ENCODE measurements at regions not wholly inside any gene's neighbourhood (a gene's known extent, or its start where the extent isn't known, plus 50 kb on each side); places are given as distances from the start of the nearest gene placed in this dataset.

DNA sequence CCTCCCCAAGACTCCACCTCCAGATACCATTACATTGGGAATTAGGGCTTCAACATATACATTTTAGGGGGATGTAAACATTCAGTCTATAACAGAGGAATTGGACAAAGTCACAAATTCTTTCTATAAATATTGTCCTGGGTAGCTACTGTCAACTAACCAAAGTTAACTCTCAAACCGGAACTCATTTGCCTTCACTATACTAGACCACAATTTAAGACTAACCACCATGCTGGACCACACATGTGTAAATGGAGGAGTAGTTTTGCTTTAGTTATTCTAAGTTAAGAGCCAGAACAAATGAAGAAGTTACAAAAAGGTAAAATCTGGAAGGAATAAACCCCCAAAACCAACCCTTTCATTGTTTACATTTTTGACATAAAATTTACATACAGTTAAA lies 222.8 kb downstream of the NDFIP2 start:
- ATAC-seq (ENCODE audit: low read depth) (no peak), DNase-seq (no peak)
- CTCF ChIA-PET: interaction anchor here (1.8 kb wide), 1 partner anchor 25 kb away, joined by 5 read pairs; no protein-coding TSS in a partner anchor
- Histone ChIP-seq H3K4ac (ENCODE audit: low read depth, low read length) (no peak overlapping the region), H3K79me1 (ENCODE audit: low read depth in 1 of 2, low read length in 2 of 2) (no peaks in the 10 kb centered on the region), H3K14ac (replicated peaks; ENCODE audit: low read depth, low read length) (no peak overlapping the region), H4K8ac (ENCODE audit: low read depth in 2 of 2, low read length in 2 of 2) (no peak overlapping the region), H2AK5ac (ENCODE audit: low read depth, low read length) (no peak overlapping the region), H3K9me3 (ENCODE audit: control insufficient read depth, insufficient read depth, low read length) (no peaks in the 10 kb centered on the region), H3K4me1 (ENCODE audit: control insufficient read depth, insufficient read depth, low read length) (no peaks in the 10 kb centered on the region), H3K18ac (ENCODE audit: low read depth, low read length) (no peak overlapping the region), H3K27me3 (ENCODE audit: control insufficient read depth, insufficient read depth, low read length) (no peaks in the 10 kb centered on the region), H2AK9ac (replicated peaks; ENCODE audit: low read depth, low read length, poor library complexity) (no peak overlapping the region), H3K4me2 (ENCODE audit: low read depth, low read length) (no peak overlapping the region), H2AFZ (replicated peaks; ENCODE audit: low read length, poor library complexity) (no peak overlapping the region), H3K23ac (ENCODE audit: low read depth, low read length) (no peak overlapping the region), H3K27ac (ENCODE audit: insufficient read depth, low read length) (no peak overlapping the region), H3K4me3 (ENCODE audit: insufficient read depth, low read depth, low read length) (no peak overlapping the region), H4K20me1 (ENCODE audit: insufficient read depth, low read length) (no peaks in the 10 kb centered on the region), H4K5ac (ENCODE audit: low read depth, low read length) (no peak overlapping the region), H3K9me1 (ENCODE audit: insufficient read depth, low read length) (no peaks in the 10 kb centered on the region), H3K36me3 (ENCODE audit: control insufficient read depth, insufficient read depth, low read length) (no peaks in the 10 kb centered on the region), H3K9ac (ENCODE audit: low read depth, low read length) (no peak overlapping the region), H2BK20ac (ENCODE audit: low read depth, low read length) (no peak overlapping the region), H2BK120ac (ENCODE audit: low read depth, low read length) (no peak overlapping the region), H2BK15ac (ENCODE audit: low read depth, low read length) (no peak overlapping the region), H2BK5ac (ENCODE audit: low read depth, low read length, poor library complexity, severe bottlenecking) (no peak overlapping the region), H3K56ac (ENCODE audit: extremely low read depth, insufficient read depth, low read length) (no peak overlapping the region), H4K91ac (ENCODE audit: insufficient read depth, low read depth, low read length) (no peak overlapping the region)
- no TSS peak for BruUV-seq (replicated peaks)
- in situ Hi-C loops (cut with MboI; ENCODE audit: low sequenced_read_pairs): no loop called here
- dilution Hi-C loops (cut with HindIII; ENCODE audit: low sequenced_read_pairs, unreplicated experiment): no loop called here
- intact Hi-C loops (cut with micrococcal nuclease): no loop called here
- no CpG with 5 or more reads among the region's 1 CpG for WGBS, 2 experiments (ENCODE audit: extremely low coverage in 2 of 2, insufficient read length in 1 of 2)
- POLR2A ChIA-PET (ENCODE audit: unreplicated experiment): interaction anchor here (0.5 kb wide), 1 partner anchor 71 kb away, joined by 4 read pairs; no protein-coding TSS in a partner anchor
- TF ChIP-seq CTCF (conservative IDR thresholded peaks at IDR 0.05; ENCODE audit: low read depth, low read length) (no peak), NFE2L2 (IDR thresholded peaks at IDR 0.05; ENCODE audit: low read depth, low read length) (no peak), RCOR1 (IDR thresholded peaks at IDR 0.05; ENCODE audit: insufficient replicate concordance, low read length) (no peak), CHD1 (IDR thresholded peaks at IDR 0.05; ENCODE audit: low read depth, low read length) (no peak), FOS (IDR thresholded peaks at IDR 0.05; ENCODE audit: low read depth, low read length) (no peak), MXI1 (IDR thresholded peaks at IDR 0.05; ENCODE audit: borderline replicate concordance, low read depth, low read length) (no peak), BHLHE40 (IDR thresholded peaks at IDR 0.05; ENCODE audit: low read depth, low read length) (no peak), RFX5 (IDR thresholded peaks at IDR 0.05; ENCODE audit: low read depth, low read length) (no peak), SMC3 (IDR thresholded peaks at IDR 0.05; ENCODE audit: low read depth, low read length) (no peak), MAFK (IDR thresholded peaks at IDR 0.05; ENCODE audit: low read depth, low read length) (no peak), MAZ (IDR thresholded peaks at IDR 0.05; ENCODE audit: borderline replicate concordance, low read depth, low read length) (no peak), CEBPB (IDR thresholded peaks at IDR 0.05; ENCODE audit: low read depth, low read length) (no peak), RAD21 (IDR thresholded peaks at IDR 0.05; ENCODE audit: low read length) (no peak)
- TF ChIP-seq, protein P1, sequence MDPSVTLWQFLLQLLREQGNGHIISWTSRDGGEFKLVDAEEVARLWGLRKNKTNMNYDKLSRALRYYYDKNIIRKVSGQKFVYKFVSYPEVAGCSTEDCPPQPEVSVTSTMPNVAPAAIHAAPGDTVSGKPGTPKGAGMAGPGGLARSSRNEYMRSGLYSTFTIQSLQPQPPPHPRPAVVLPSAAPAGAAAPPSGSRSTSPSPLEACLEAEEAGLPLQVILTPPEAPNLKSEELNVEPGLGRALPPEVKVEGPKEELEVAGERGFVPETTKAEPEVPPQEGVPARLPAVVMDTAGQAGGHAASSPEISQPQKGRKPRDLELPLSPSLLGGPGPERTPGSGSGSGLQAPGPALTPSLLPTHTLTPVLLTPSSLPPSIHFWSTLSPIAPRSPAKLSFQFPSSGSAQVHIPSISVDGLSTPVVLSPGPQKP (IDR thresholded peaks at IDR 0.05; ENCODE audit: borderline replicate concordance, low read depth, low read length): no peak
- TF ChIP-seq, protein P2, sequence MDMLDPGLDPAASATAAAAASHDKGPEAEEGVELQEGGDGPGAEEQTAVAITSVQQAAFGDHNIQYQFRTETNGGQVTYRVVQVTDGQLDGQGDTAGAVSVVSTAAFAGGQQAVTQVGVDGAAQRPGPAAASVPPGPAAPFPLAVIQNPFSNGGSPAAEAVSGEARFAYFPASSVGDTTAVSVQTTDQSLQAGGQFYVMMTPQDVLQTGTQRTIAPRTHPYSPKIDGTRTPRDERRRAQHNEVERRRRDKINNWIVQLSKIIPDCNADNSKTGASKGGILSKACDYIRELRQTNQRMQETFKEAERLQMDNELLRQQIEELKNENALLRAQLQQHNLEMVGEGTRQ (IDR thresholded peaks at IDR 0.05; ENCODE audit: low read depth, low read length): no peak

All from IMR-90 (cell line).